ENCODE measurements at regions not wholly inside any gene's neighbourhood (a gene's known extent, or its start where the extent isn't known, plus 50 kb on each side); places are given as distances from the start of the nearest gene placed in this dataset.

GRCh38 chr13:108526286-108526685 lies 103.1 kb upstream of the MYO16 start:
- DNase-seq (ENCODE audit: low spot score), result no peak

- no peak for DNase-seq (ENCODE audit: low spot score)
Measured at GRCh38 chr13:108527844-108528243, 101.6 kb upstream of the MYO16 start.

DNA sequence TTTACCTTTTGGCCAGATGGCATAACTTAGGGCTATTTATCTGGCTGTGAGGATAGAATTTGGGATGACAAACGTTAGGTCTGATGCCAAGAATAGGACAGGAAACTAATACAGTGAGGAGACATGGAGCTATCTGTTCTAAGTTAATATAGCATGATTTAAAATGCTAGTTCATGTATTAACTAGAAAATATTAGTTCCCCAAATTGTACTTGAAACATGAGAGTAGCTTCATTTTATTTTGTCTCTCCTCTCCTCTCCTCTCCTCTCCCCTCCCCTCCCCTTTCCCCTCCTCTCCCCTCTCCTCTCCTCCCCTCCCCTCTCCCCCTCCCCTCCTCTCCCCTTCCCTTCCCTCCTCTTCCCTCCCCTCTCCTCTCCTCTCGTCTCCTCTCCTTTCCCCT lies 101.1 kb upstream of the MYO16 start:
- DNase-seq (ENCODE audit: low spot score), result no peak

- no peak for DNase-seq (ENCODE audit: low spot score)
Measured at GRCh38 chr13:108533842-108534241, 95.6 kb upstream of the MYO16 start.

DNA sequence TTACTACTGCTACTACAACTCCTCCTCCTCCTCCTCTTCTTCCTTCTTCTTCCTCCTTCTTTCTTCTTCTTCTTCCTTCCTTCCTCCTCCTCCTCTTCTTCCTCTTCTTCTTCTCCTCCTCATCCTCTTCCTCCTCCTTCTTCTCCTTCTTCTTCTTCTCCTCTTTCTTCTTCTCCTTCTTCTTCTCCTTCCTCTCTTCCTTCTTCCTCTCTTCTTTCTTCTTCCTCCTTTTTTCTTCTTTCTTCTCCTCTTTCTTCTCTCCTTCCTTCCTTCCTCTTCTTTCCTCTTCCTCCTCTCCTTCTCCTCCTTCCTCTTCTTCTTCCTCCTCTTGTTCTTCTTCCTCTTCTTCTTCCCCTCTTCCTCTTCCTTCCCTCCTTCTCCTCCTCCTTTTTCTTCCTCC lies 94.7 kb upstream of the MYO16 start:
- no peak for DNase-seq (ENCODE audit: low spot score)

GRCh38 chr13:108549934-108550333 lies 79.5 kb upstream of the MYO16 start:
- DNase-seq (ENCODE audit: low spot score), result no peak

GRCh38 chr13:108551674-108552073 lies 77.7 kb upstream of the MYO16 start:
- no peak for DNase-seq (ENCODE audit: low spot score)

DNA sequence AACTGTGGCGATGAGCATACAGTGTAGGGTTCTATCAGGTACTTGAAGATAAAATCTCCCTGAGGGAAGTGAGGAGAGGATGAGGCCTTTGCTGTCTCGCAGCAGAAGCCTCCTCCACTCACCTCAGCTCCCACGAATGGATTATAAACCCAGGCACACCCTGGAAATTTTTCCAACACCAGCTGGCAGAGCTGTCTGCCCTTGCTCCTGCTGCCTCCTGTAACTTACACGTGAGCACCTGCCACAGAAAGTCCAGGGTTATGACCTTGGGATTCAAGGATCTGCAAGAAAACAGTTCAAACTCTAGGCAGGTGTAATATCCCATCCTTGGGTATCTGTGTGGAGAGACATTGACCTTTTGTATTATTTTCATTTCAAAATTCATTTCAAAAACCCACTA lies 70.9 kb upstream of the MYO16 start:
- no peak for DNase-seq (ENCODE audit: low spot score)

DNA sequence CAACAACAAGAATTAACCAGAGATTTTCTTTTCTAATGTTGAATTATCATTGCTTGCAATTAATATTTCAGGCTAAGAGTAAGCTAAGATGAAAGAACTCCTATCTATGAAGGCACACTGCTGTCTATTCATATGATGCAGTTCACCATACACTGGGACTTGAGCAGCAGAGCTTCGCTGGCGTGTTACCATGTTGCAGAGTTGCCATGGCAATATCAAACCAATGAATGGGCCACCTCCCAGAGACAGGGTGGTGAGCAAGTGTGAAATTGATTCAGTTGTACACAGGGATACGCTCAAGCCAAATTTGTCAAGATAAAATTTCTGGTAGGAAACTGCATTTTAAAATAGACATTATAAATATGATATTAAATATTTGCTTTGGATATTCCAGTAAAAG lies 69.3 kb upstream of the MYO16 start:
- no peak for DNase-seq (ENCODE audit: low spot score)

DNA sequence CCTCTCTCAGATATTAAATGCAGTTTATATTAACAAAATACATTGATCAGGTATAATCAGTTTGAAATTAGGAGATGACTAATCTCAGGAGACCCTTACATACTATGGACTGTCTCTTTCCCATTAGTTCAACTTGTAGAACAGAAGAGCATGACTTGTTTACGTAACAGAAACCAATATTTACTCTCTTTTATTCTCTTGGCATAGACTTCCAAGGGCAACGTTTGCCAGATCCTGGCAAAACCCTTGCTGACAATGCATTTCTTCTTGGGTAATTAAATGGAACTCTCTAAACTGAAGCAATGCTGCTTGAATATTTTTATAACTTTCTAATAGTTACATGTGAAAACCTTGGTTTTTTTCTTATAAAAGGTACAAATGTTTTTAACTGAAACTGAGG lies 68.3 kb upstream of the MYO16 start:
- DNase-seq (ENCODE audit: low spot score), result no peak

DNA sequence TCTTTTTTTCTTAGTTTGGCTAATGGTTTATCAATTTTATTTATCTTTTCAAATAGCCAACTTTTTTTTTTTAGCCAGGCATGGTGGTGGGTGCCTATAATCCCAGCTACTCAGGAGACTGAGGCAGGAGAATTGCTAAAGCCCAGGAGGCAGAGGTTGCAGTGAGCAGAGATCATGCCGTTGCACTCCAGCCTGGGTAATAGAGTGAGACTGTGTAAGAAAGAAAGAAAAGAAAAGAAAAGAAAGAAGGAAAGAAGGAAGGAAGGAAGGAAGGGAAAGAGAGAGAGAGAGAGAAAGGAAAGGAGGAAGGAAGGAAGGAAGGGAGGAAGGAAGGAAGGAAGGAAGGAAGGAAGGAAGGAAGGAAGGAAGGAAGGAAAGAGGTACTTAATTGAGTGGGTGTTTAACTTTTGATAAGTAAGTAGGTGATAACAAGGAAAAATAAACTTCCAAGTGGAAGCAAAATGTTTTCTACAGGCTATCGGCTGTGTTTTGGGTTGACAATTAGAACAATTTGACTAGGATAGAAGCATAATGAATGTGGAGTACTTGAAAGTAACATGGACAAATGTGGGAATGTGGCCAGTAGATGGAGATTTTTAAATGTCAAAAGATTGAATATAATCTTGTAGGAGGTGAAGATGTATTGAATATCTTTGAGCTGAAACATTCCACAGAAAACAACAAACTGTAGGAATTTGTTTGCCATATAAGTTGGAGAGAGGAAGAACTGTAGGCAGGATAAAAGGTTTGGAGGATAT lies 62.8 kb upstream of the MYO16 start:
- no peak for DNase-seq (ENCODE audit: low spot score)

DNA sequence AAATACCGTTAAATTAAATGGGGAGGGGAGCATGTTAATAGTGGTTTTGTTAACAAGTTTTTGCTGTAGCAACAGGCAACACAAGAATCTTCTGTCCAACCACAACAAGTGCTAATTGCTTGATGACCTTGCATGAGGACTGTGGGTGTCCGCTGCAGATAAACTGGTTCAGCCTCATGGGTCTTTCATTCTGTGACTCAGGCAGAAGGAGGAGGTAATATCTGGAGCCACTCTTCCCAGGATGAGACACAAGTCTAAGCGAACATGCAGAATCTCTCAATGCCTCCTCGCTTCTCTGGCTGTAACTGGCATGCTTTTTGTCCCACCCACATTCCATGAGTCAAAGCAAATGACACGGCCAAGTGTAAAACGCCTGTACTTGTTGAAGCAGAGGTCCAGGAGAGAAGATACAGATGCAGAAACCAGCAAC lies 56.6 kb upstream of the MYO16 start:
- no peak for DNase-seq (ENCODE audit: low spot score)

DNA sequence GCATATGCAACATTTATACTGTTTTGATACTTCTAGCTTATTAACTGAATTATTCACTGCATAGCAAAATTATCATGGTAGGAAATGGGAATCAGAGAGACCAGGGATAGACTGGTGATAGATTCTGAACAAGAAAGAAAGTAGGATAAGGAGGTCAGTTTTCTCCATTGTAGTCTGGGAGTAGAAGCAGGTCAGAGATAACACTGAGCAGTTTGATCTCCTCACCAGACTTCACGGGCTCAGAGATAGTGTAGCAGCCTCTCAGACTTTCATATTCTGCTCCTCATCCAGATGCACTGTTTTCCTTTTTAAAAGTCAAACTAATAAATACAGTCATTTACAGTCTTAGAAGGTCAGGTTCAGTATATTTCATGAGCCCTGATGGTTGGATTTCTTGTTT lies 56.0 kb upstream of the MYO16 start:
- no peak for DNase-seq (ENCODE audit: low spot score)

DNA sequence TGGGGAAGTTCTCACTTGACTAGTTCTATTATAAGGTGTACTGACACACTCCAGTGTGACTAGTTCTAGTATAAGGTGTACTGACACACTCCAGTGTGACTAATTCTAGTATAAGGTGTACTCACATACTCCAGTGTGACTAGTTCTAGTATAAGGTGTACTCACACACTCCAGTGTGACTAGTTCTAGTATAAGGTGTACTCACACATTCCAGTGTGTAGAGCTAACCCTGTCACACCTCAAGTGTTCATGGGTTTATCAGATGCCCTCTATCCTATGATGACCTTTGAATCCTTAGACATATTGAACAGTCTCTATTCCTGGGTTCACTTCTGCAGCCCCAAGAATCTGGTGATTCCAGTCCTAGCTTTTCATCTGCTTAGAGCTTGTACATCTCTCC lies 54.6 kb upstream of the MYO16 start:
- DNase-seq (ENCODE audit: low spot score), result no peak

GRCh38 chr13:108575430-108575829 lies 54.0 kb upstream of the MYO16 start:
- DNase-seq (ENCODE audit: low spot score), result no peak
